ENCODE measurements at regions not wholly inside any gene's neighbourhood (a gene's known extent, or its start where the extent isn't known, plus 50 kb on each side); places are given as distances from the start of the nearest gene placed in this dataset.

GRCh38 chr1:198865319-198865718, 226.5 kb downstream of the PTPRC start:
- DNase-seq = no peak

- DNase-seq = no peak
Observed at GRCh38 chr1:198867182-198867581, 228.3 kb downstream of the PTPRC start.

- no peak for DNase-seq
Observed at GRCh38 chr1:198873696-198874230, 234.9 kb downstream of the PTPRC start.

- DNase-seq = no peak
Observed at GRCh38 chr1:198876371-198876871, 237.6 kb downstream of the PTPRC start.

- DNase-seq = no peak
Observed at GRCh38 chr1:198878566-198878965, 239.7 kb downstream of the PTPRC start.

GRCh38 chr1:198879711-198880306, 241.0 kb downstream of the PTPRC start:
- no peak for DNase-seq

- DNase-seq = no peak
Observed at GRCh38 chr1:198880397-198880796, 241.6 kb downstream of the PTPRC start.

- no peak for DNase-seq
Observed at GRCh38 chr1:198880818-198881597, 242.2 kb downstream of the PTPRC start.

GRCh38 chr1:198883184-198883583, 244.3 kb downstream of the PTPRC start:
- no peak for DNase-seq

GRCh38 chr1:198887866-198888265, 249.0 kb downstream of the PTPRC start:
- no peak for DNase-seq

- DNase-seq = no peak
Observed at GRCh38 chr1:198888379-198888943, 249.6 kb downstream of the PTPRC start.

GRCh38 chr1:198889101-198889500, 250.3 kb downstream of the PTPRC start:
- DNase-seq = no peak

- DNase-seq = no peak
Observed at GRCh38 chr1:198889749-198890148, 250.9 kb downstream of the PTPRC start.

GRCh38 chr1:198890214-198890930, 251.5 kb downstream of the PTPRC start:
- no peak for DNase-seq

- DNase-seq = no peak
Observed at GRCh38 chr1:198892065-198892464, 253.2 kb downstream of the PTPRC start.

GRCh38 chr1:198893141-198893540, 254.3 kb downstream of the PTPRC start:
- DNase-seq = no peak

GRCh38 chr1:198893763-198894444, 255.1 kb downstream of the PTPRC start:
- no peak for DNase-seq

GRCh38 chr1:198901266-198901665, 262.4 kb downstream of the PTPRC start:
- DNase-seq = no peak

- no peak for DNase-seq
Observed at GRCh38 chr1:198902655-198903054, 263.8 kb downstream of the PTPRC start.

GRCh38 chr1:198903203-198903602, 264.4 kb downstream of the PTPRC start:
- DNase-seq = no peak

GRCh38 chr1:198903621-198904020, 264.8 kb downstream of the PTPRC start:
- no peak for DNase-seq

GRCh38 chr1:198904321-198904720, 265.5 kb downstream of the PTPRC start:
- no peak for DNase-seq

All from stimulated activated CD4-positive, alpha-beta T cell treated with anti-CD3 and anti-CD28 coated beads, Interleukin-1b, Interleukin-23, amount 100 ng/mL, for 48 hours (primary cell).